IPS DF 6.9 (cell line): ENCODE measurements at regions not wholly inside any gene's neighbourhood (a gene's known extent, or its start where the extent isn't known, plus 50 kb on each side); places are given as distances from the start of the nearest gene placed in this dataset.
"Not testable (repeated sequence)": the region's sequence is repeated elsewhere in the genome, so short reads cannot be mapped to it uniquely, and the experiment has no call there.

Experiments used
- DNase-seq: peaks from one replicate; pipeline ENCODE4 v3.0.0-alpha.2; 2013; ENCODE audit warnings: low read depth, low spot score
- H3K27ac ChIP-seq: one replicate; pipeline ENCODE4 v1.5.1; 2013; ENCODE audit warnings: low read length, control low read depth
- H3K27me3 ChIP-seq: 2 replicates; pipeline ENCODE4 v1.6.1; 2013; ENCODE audit warnings: mild to moderate bottlenecking, low read length; ENCODE audit not compliant: control insufficient read depth, insufficient read depth
- H3K36me3 ChIP-seq: 2 replicates; pipeline ENCODE4 v1.6.1; 2013; ENCODE audit warnings: low read length; ENCODE audit not compliant: control insufficient read depth, insufficient read depth
- H3K4me1 ChIP-seq: 2 replicates; pipeline ENCODE4 v1.6.1; 2013; ENCODE audit warnings: low read length; ENCODE audit not compliant: control insufficient read depth, insufficient read depth
- H3K4me3 ChIP-seq: 2 replicates; pipeline ENCODE4 v1.5.1; 2013; ENCODE audit warnings: mild to moderate bottlenecking, low read length
- H3K9me3 ChIP-seq: 2 replicates; pipeline ENCODE4 v1.6.1; 2013; ENCODE audit warnings: low read length, inconsistent platforms; ENCODE audit not compliant: control insufficient read depth, insufficient read depth
- WGBS: extraction: QIAGEN DNeasy Blood & Tissue Kit; methylation state at CpG from one replicate; pipeline ENCODE4 v1.1.7; 2013; ENCODE audit warnings: mixed read lengths, missing lambda C conversion rate; ENCODE audit not compliant: insufficient read length, insufficient coverage; 5-methylcytosine and 5-hydroxymethylcytosine counted together

GRCh38 chr18:30444544-30444943 lies 598.0 kb downstream of the DSC3 start:
- H3K9me3 ChIP-seq: no peaks in the 10 kb centered on the region
- H3K4me1 ChIP-seq: no peaks in the 10 kb centered on the region
- no peak overlapping the region for H3K4me3 ChIP-seq
- no peaks in the 10 kb centered on the region for H3K36me3 ChIP-seq
- no peak for DNase-seq
- H3K27ac ChIP-seq: no peak overlapping the region
- no peaks in the 10 kb centered on the region for H3K27me3 ChIP-seq
- WGBS: no CpG with 5 or more reads among the region's 2 CpGs

- no CpG with 5 or more reads among the region's 2 CpGs for whole genome bisulfite sequencing
- Histone ChIP-seq H3K27ac (no peak overlapping the region), H3K4me3 (no peak overlapping the region), H3K9me3 (no peaks in the 10 kb centered on the region), H3K4me1 (no peaks in the 10 kb centered on the region), H3K27me3 (no peaks in the 10 kb centered on the region), H3K36me3 (no peaks in the 10 kb centered on the region)
- no peak for DNase-seq
These were observed 602.2 kb downstream of the DSC3 start for GRCh38 chr18:30440351-30440750.

- no peak for DNase-seq
- Histone ChIP-seq H3K9me3 (no peaks in the 10 kb centered on the region), H3K27me3 (no peaks in the 10 kb centered on the region), H3K4me3 (no peak overlapping the region), H3K36me3 (no peaks in the 10 kb centered on the region), H3K27ac (no peak overlapping the region), H3K4me1 (no peaks in the 10 kb centered on the region)
- WGBS: no CpG with 5 or more reads among the region's 2 CpGs
These were observed 603.4 kb downstream of the DSC3 start for GRCh38 chr18:30439174-30439573.

GRCh38 chr18:30432349-30432748 lies 610.2 kb downstream of the DSC3 start:
- H3K4me3 ChIP-seq: no peak overlapping the region
- no peaks in the 10 kb centered on the region for H3K9me3 ChIP-seq
- H3K27ac ChIP-seq: no peak overlapping the region
- no CpG with 5 or more reads among the region's 2 CpGs for WGBS
- H3K4me1 ChIP-seq: no peaks in the 10 kb centered on the region
- H3K27me3 ChIP-seq: no peaks in the 10 kb centered on the region
- no peak for DNase-seq
- no peaks in the 10 kb centered on the region for H3K36me3 ChIP-seq

GRCh38 chr18:30419399-30419798 lies 623.1 kb downstream of the DSC3 start:
- H3K4me1 ChIP-seq, H3K36me3 ChIP-seq, H3K27ac ChIP-seq, DNase-seq, H3K4me3 ChIP-seq, H3K9me3 ChIP-seq, H3K27me3 ChIP-seq: not testable (repeated sequence)
- no CpG with 5 or more reads among the region's 11 CpGs for WGBS

- Histone ChIP-seq H3K4me3 (no peak overlapping the region), H3K9me3 (no peaks in the 10 kb centered on the region), H3K36me3 (no peaks in the 10 kb centered on the region), H3K27me3 (no peaks in the 10 kb centered on the region), H3K4me1 (no peaks in the 10 kb centered on the region), H3K27ac (no peak overlapping the region)
- DNase-seq: no peak
- no CpG with 5 or more reads among the region's 2 CpGs for WGBS
These were observed 626.6 kb downstream of the DSC3 start for GRCh38 chr18:30415903-30416302.

GRCh38 chr18:30409120-30409519 lies 633.4 kb downstream of the DSC3 start:
- Histone ChIP-seq H3K27ac (no peak overlapping the region), H3K36me3 (no peaks in the 10 kb centered on the region), H3K27me3 (no peaks in the 10 kb centered on the region), H3K4me1 (no peaks in the 10 kb centered on the region), H3K4me3 (no peak overlapping the region), H3K9me3 (no peaks in the 10 kb centered on the region)
- no CpG with 5 or more reads among the region's 3 CpGs for WGBS
- no peak for DNase-seq

- no peak overlapping the region for H3K27ac ChIP-seq
- no peak for DNase-seq
- H3K36me3 ChIP-seq: no peaks in the 10 kb centered on the region
- no peak overlapping the region for H3K4me3 ChIP-seq
- no peaks in the 10 kb centered on the region for H3K27me3 ChIP-seq
- H3K4me1 ChIP-seq: no peaks in the 10 kb centered on the region
- no CpG with 5 or more reads among the region's 3 CpGs for WGBS
- no peaks in the 10 kb centered on the region for H3K9me3 ChIP-seq
These were observed 635.8 kb downstream of the DSC3 start for GRCh38 chr18:30406728-30407127.

GRCh38 chr18:30405038-30405437 lies 637.5 kb downstream of the DSC3 start:
- Histone ChIP-seq H3K36me3 (no peaks in the 10 kb centered on the region), H3K9me3 (no peaks in the 10 kb centered on the region), H3K4me3 (no peak overlapping the region), H3K4me1 (no peaks in the 10 kb centered on the region), H3K27me3 (no peaks in the 10 kb centered on the region), H3K27ac (no peak overlapping the region)
- WGBS: no CpG with 5 or more reads among the region's 1 CpG
- no peak for DNase-seq

GRCh38 chr18:30404422-30404821 lies 638.1 kb downstream of the DSC3 start:
- no CpG with 5 or more reads among the region's 1 CpG for WGBS
- H3K27ac ChIP-seq: no peak overlapping the region
- H3K9me3 ChIP-seq: no peaks in the 10 kb centered on the region
- H3K27me3 ChIP-seq: no peaks in the 10 kb centered on the region
- H3K4me1 ChIP-seq: no peaks in the 10 kb centered on the region
- no peaks in the 10 kb centered on the region for H3K36me3 ChIP-seq
- H3K4me3 ChIP-seq: no peak overlapping the region
- DNase-seq: no peak

- H3K4me1 ChIP-seq: no peaks in the 10 kb centered on the region
- no CpG with 5 or more reads among the region's 3 CpGs for WGBS
- DNase-seq: no peak
- H3K27me3 ChIP-seq: no peaks in the 10 kb centered on the region
- no peak overlapping the region for H3K27ac ChIP-seq
- no peak overlapping the region for H3K4me3 ChIP-seq
- H3K36me3 ChIP-seq: no peaks in the 10 kb centered on the region
- no peaks in the 10 kb centered on the region for H3K9me3 ChIP-seq
These were observed 639.3 kb downstream of the DSC3 start for GRCh38 chr18:30403278-30403677.
